ENCODE measurements at regions not wholly inside any gene's neighbourhood (a gene's known extent, or its start where the extent isn't known, plus 50 kb on each side); places are given as distances from the start of the nearest gene placed in this dataset.

DNA sequence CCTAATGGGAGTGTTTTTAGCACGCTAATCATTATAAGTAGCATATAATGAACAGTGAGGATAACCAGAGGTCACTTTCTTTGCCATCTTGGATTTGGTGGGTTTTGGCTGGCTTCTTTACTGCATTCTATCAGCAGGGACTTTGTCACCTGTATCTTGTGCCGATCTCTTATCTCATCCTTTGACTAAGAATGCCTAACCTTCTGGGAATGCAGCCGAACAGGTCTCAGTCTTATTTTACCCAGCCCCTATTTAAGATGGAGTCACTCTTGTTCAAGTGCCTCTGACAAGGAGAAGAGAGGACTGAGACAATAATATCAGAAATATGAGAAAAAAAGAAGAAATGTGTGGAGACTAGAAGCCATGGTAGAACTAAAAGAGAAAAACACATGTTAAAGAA, 276.4 kb downstream of the TMX3 start:
- Mint-ChIP-seq H3K36me3 (no peaks in the 10 kb centered on the region), H3K9me3 (peaks cover 2 to 10% (median 9%) of the 10 kb centered on the region in 3 donors), H3K4me1 (peaks cover 0 to 1% (median 0%) of the 10 kb centered on the region in 3 donors), H3K27me3 (no peaks in the 10 kb centered on the region), H3K4me3 (no peak overlapping the region), H3K27ac (no peak overlapping the region)

GRCh38 chr18:68436485-68436884, 278.4 kb downstream of the TMX3 start:
- no peaks in the 10 kb centered on the region for H3K36me3 Mint-ChIP-seq
- H3K9me3 Mint-ChIP-seq, result peaks cover 2 to 10% (median 9%) of the 10 kb centered on the region in 3 donors
- H3K4me1 Mint-ChIP-seq, result peaks cover 0 to 1% (median 0%) of the 10 kb centered on the region in 3 donors
- no peak overlapping the region for H3K4me3 Mint-ChIP-seq
- H3K27me3 Mint-ChIP-seq, result no peaks in the 10 kb centered on the region
- no peak overlapping the region for H3K27ac Mint-ChIP-seq

DNA sequence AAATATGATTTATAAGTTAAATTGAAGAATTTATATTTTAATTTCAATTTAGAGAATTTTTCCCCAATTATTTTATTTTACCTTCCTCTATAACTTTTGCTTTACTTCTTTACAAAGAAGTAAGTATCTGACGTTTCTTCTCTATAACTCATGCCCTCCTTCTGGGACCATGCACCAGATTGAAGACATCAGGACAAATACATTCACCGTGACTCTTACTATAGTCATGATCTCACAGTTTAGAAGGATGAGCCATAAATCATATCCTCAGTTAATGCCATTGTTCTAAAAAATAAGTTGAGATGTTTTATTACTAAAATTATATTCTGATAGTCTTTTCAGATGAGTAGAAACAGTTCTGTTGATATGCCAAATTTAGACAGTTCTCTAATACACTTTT, 279.3 kb downstream of the TMX3 start:
- Mint-ChIP-seq H3K27me3 (no peaks in the 10 kb centered on the region), H3K4me3 (no peak overlapping the region), H3K27ac (no peak overlapping the region), H3K9me3 (peaks cover 2 to 10% (median 9%) of the 10 kb centered on the region in 3 donors), H3K36me3 (no peaks in the 10 kb centered on the region), H3K4me1 (no peaks in the 10 kb centered on the region)

GRCh38 chr18:68431922-68432198, 283.0 kb downstream of the TMX3 start:
- H3K27ac Mint-ChIP-seq, result no peak overlapping the region
- H3K27me3 Mint-ChIP-seq, result no peaks in the 10 kb centered on the region
- H3K36me3 Mint-ChIP-seq, result no peaks in the 10 kb centered on the region
- H3K4me3 Mint-ChIP-seq, result no peak overlapping the region
- peaks cover 0 to 6% (median 5%) of the 10 kb centered on the region in 3 donors for H3K9me3 Mint-ChIP-seq
- H3K4me1 Mint-ChIP-seq, result no peaks in the 10 kb centered on the region

GRCh38 chr18:68431111-68431921, 283.6 kb downstream of the TMX3 start:
- H3K27ac Mint-ChIP-seq, result no peak overlapping the region
- H3K9me3 Mint-ChIP-seq, result peaks cover 0 to 3% (median 2%) of the 10 kb centered on the region in 3 donors
- no peaks in the 10 kb centered on the region for H3K4me1 Mint-ChIP-seq
- H3K27me3 Mint-ChIP-seq, result no peaks in the 10 kb centered on the region
- H3K4me3 Mint-ChIP-seq, result no peak overlapping the region
- no peaks in the 10 kb centered on the region for H3K36me3 Mint-ChIP-seq

DNA sequence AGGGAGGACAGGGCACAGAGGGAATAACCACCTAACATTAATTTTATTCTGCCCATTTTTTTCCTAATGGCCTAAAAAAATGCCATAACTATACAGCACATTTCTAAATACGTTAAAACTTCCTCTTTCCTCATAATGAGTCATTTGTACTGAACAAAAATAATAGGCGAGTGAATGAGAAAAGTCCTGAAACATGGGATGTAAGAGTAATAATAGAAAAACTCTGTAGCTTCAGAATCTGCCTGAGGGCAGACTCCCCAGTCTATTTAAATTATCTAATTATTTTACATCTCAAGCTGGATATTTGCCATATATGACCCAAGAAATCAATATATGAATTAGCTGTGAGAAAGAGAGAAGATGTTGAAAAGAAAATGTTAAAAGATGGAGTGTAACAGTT, 285.1 kb downstream of the TMX3 start:
- Mint-ChIP-seq H3K4me1 (no peaks in the 10 kb centered on the region), H3K27ac (no peak overlapping the region), H3K36me3 (no peaks in the 10 kb centered on the region), H3K27me3 (no peaks in the 10 kb centered on the region), H3K4me3 (no peak overlapping the region), H3K9me3 (peaks cover 2 to 3% (median 3%) of the 10 kb centered on the region in 3 donors)

- Mint-ChIP-seq H3K9me3 (peaks cover 1 to 3% (median 3%) of the 10 kb centered on the region in 3 donors), H3K27ac (no peak overlapping the region), H3K36me3 (no peaks in the 10 kb centered on the region), H3K4me3 (no peak overlapping the region), H3K4me1 (no peaks in the 10 kb centered on the region), H3K27me3 (no peaks in the 10 kb centered on the region)
Measured at GRCh38 chr18:68429111-68429510, 285.8 kb downstream of the TMX3 start.

DNA sequence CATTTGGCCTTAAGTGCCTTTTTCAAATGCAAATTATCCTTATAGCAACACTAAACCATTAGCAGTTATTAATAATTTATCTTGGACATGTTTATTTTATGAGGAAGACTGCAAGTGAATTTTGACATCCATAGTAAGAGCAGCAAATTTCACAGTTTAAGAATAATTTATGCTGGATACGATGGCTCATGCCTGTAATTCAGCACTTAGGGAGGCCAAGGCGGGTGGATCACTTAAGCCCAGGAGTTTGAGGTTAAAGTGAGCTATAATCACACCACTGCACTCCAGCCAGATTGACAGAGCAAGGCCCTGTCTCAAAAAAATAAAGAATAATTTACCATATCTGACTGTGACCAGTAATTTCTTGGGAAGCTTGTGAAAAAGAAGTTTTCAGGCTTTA, 286.2 kb downstream of the TMX3 start:
- peaks cover 0 to 3% (median 3%) of the 10 kb centered on the region in 3 donors for H3K9me3 Mint-ChIP-seq
- no peaks in the 10 kb centered on the region for H3K36me3 Mint-ChIP-seq
- H3K4me3 Mint-ChIP-seq, result no peak overlapping the region
- no peaks in the 10 kb centered on the region for H3K27me3 Mint-ChIP-seq
- no peak overlapping the region for H3K27ac Mint-ChIP-seq
- H3K4me1 Mint-ChIP-seq, result no peaks in the 10 kb centered on the region

DNA sequence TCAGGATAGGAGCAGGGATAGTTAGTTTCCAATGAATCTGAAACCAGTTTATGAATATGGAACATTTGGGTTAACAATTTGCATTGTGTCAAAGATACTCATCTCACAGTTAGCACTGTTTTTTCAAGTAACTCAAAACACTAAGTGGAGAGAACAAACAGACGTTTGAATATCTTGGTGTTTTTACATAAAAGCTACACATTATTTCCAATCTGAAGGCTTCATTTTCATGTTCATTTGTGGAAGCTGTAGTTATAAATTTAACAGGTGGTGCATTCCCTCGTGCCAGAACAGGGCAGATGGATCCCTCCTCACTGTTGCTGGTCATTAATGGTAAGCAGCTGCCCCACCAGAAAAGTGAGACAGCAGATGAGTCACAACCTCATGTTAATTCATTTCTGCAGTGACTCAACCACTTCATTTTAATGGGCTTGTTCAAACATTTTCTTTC, 286.9 kb downstream of the TMX3 start:
- H3K27me3 Mint-ChIP-seq, result no peaks in the 10 kb centered on the region
- H3K36me3 Mint-ChIP-seq, result no peaks in the 10 kb centered on the region
- no peak overlapping the region for H3K4me3 Mint-ChIP-seq
- no peaks in the 10 kb centered on the region for H3K4me1 Mint-ChIP-seq
- H3K27ac Mint-ChIP-seq, result no peak overlapping the region
- peaks cover 0 to 3% (median 3%) of the 10 kb centered on the region in 3 donors for H3K9me3 Mint-ChIP-seq

DNA sequence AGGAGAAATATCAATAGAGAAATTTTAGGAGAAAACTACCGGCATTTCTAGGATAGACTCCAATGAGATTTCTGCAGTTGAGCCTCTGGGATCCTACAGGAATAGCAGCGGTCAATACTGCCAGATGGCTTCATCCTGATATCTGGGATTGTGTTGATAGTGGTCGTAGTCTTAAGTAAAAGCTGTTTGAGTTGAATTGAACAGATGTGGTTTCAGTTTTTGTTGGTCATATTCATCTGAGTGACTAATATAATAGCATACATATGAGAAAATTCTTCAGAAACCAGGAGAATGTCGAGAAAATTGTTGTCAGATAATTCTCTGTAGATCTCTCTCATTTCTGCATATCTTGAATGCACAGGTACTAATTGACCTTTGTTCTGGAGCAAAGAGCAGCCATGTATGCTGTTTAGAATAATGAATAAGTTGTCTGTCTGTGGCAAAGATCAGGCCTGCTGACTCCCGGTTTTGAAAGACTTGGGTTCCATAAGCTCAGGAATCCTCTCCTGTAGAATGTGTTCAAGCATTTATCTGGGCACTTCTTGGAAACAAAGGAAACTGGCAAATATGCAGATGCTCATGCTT, 288.1 kb downstream of the TMX3 start:
- H3K9me3 Mint-ChIP-seq, result peaks cover 0 to 3% (median 3%) of the 10 kb centered on the region in 3 donors
- H3K27me3 Mint-ChIP-seq, result no peaks in the 10 kb centered on the region
- no peaks in the 10 kb centered on the region for H3K4me1 Mint-ChIP-seq
- no peak overlapping the region for H3K4me3 Mint-ChIP-seq
- H3K36me3 Mint-ChIP-seq, result no peaks in the 10 kb centered on the region
- no peak overlapping the region for H3K27ac Mint-ChIP-seq

- H3K9me3 Mint-ChIP-seq, result peaks cover 0 to 7% (median 0%) of the 10 kb centered on the region in 3 donors
- no peaks in the 10 kb centered on the region for H3K4me1 Mint-ChIP-seq
- no peaks in the 10 kb centered on the region for H3K27me3 Mint-ChIP-seq
- no peak overlapping the region for H3K4me3 Mint-ChIP-seq
- H3K36me3 Mint-ChIP-seq, result peaks cover 4% of the 10 kb centered on the region
- no peak overlapping the region for H3K27ac Mint-ChIP-seq
Measured at GRCh38 chr18:68418881-68419280, 296.0 kb downstream of the TMX3 start.

- Mint-ChIP-seq H3K36me3 (peaks cover 4% of the 10 kb centered on the region), H3K4me3 (no peak overlapping the region), H3K27ac (no peak overlapping the region), H3K4me1 (no peaks in the 10 kb centered on the region), H3K27me3 (no peaks in the 10 kb centered on the region), H3K9me3 (peaks cover 0 to 7% (median 0%) of the 10 kb centered on the region in 3 donors)
Measured at GRCh38 chr18:68418226-68418868, 296.6 kb downstream of the TMX3 start.

GRCh38 chr18:68417826-68418225, 297.1 kb downstream of the TMX3 start:
- Mint-ChIP-seq H3K4me1 (no peaks in the 10 kb centered on the region), H3K36me3 (peaks cover 4% of the 10 kb centered on the region), H3K27me3 (no peaks in the 10 kb centered on the region), H3K27ac (no peak overlapping the region), H3K4me3 (no peak overlapping the region), H3K9me3 (peaks cover 0 to 7% (median 0%) of the 10 kb centered on the region in 3 donors)

DNA sequence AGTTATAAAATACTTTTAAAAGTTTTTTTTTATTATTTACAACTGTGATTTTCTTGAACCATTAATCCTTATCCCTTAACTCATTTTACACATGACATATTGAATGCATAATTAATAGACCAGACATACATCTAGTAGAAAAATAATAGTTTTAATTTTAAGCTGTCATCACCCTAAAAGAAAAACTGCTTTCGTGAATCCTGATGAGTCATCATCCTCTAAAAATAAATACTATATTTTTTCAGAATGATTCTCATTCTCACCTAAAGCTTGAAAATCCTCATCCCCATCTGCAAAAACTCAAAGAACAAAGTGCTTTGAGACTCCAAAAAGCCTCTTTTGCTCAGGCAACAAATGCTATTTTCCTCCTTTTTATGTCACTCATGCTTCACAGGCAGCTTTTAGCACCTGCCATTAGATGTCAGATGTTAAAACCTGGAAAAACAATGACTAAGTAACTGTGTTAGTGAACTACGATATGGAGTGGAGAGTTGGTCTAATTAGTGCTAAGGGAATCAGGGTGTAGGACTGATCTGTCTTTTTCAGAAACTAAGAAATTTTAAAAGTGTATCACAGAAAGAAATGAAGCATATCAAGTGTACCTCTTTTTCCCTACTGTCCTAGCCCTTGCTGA, 297.6 kb downstream of the TMX3 start:
- H3K36me3 Mint-ChIP-seq, result peaks cover 4% of the 10 kb centered on the region
- H3K27me3 Mint-ChIP-seq, result no peaks in the 10 kb centered on the region
- H3K4me3 Mint-ChIP-seq, result no peak overlapping the region
- no peaks in the 10 kb centered on the region for H3K4me1 Mint-ChIP-seq
- H3K9me3 Mint-ChIP-seq, result peaks cover 0 to 7% (median 0%) of the 10 kb centered on the region in 3 donors
- H3K27ac Mint-ChIP-seq, result no peak overlapping the region

GRCh38 chr18:68414407-68414806, 300.5 kb downstream of the TMX3 start:
- Mint-ChIP-seq H3K4me3 (no peak overlapping the region), H3K9me3 (peaks cover 0 to 7% (median 0%) of the 10 kb centered on the region in 3 donors), H3K36me3 (peaks cover 2% of the 10 kb centered on the region), H3K27me3 (no peaks in the 10 kb centered on the region), H3K4me1 (no peaks in the 10 kb centered on the region), H3K27ac (no peak overlapping the region)
